GM23248 (cell line): ENCODE measurements at regions not wholly inside any gene's neighbourhood (a gene's known extent, or its start where the extent isn't known, plus 50 kb on each side); places are given as distances from the start of the nearest gene placed in this dataset.

Experiments
- DNase-seq: peaks from one replicate; pipeline ENCODE4 v3.0.0-alpha.2; 2015
- H2AFZ ChIP-seq: fragments of 200-600 bp; sonication (generic); 2 replicates; pipeline ENCODE4 v1.6.1; 2016; ENCODE audit warnings: antibody characterized with exemption
- H3F3A ChIP-seq: fragments of 200-600 bp; sonication (generic); 2 replicates; pipeline ENCODE4 v1.6.1; 2016; ENCODE audit warnings: mild to moderate bottlenecking, antibody characterized with exemption, mixed run types; ENCODE audit not compliant: insufficient read depth
- H3K27ac ChIP-seq: fragments of 200-600 bp; sonication (generic); 2 replicates; pipeline ENCODE4 v1.5.1; 2016; ENCODE audit warnings: mild to moderate bottlenecking
- H3K27me3 ChIP-seq: fragments of 200-600 bp; sonication (generic); replicated peaks from 2 replicates; pipeline ENCODE4 v1.6.1; 2016; ENCODE audit warnings: mild to moderate bottlenecking; ENCODE audit not compliant: insufficient read depth
- H3K36me3 ChIP-seq: fragments of 200-600 bp; sonication (generic); 2 replicates; pipeline ENCODE4 v1.6.1; 2016; ENCODE audit warnings: low read depth, mild to moderate bottlenecking
- H3K4me1 ChIP-seq: fragments of 200-600 bp; sonication (generic); 2 replicates; pipeline ENCODE4 v1.6.1; 2016; ENCODE audit warnings: mild to moderate bottlenecking; ENCODE audit not compliant: insufficient read depth
- H3K4me2 ChIP-seq: fragments of 200-600 bp; sonication (generic); one replicate; pipeline ENCODE4 v1.6.1; 2016; ENCODE audit warnings: mild to moderate bottlenecking; ENCODE audit not compliant: unreplicated experiment
- H3K4me3 ChIP-seq: fragments of 200-600 bp; sonication (generic); 2 replicates; pipeline ENCODE4 v1.5.1; 2016; ENCODE audit warnings: mild to moderate bottlenecking
- H3K79me2 ChIP-seq: fragments of 200-600 bp; sonication (generic); 2 replicates; pipeline ENCODE4 v1.6.1; 2016; ENCODE audit warnings: mild to moderate bottlenecking; ENCODE audit not compliant: insufficient read depth
- H3K9ac ChIP-seq: fragments of 200-600 bp; sonication (generic); 2 replicates; pipeline ENCODE4 v1.6.1; 2016; ENCODE audit warnings: mild to moderate bottlenecking
- H3K9me2 ChIP-seq: fragments of 200-600 bp; sonication (generic); 2 replicates; pipeline ENCODE4 v1.6.1; 2016; ENCODE audit warnings: mixed run types, mild to moderate bottlenecking, moderate library complexity; ENCODE audit not compliant: insufficient read depth
- H3K9me3 ChIP-seq: fragments of 200-600 bp; sonication (generic); one replicate; pipeline ENCODE4 v1.6.1; 2017; ENCODE audit warnings: low read depth
- H4K20me1 ChIP-seq: fragments of 200-600 bp; sonication (generic); 2 replicates; pipeline ENCODE4 v1.6.0; 2016; ENCODE audit not compliant: insufficient read depth
- EZH2 ChIP-seq: fragments of 200-600 bp; sonication (generic); IDR thresholded peaks from 2 replicates; pipeline ENCODE4 v1.6.1; 2018; ENCODE audit warnings: antibody characterized with exemption, mild to moderate bottlenecking; ENCODE audit not compliant: insufficient read depth, poor library complexity, severe bottlenecking
- EZH2phosphoT487 ChIP-seq: fragments of 200-600 bp; sonication (generic); IDR thresholded peaks from 2 replicates; pipeline ENCODE4 v1.6.1; 2018; ENCODE audit warnings: antibody characterized with exemption, moderate library complexity, mild to moderate bottlenecking, low read depth; ENCODE audit not compliant: insufficient read depth
- WGBS, 2 experiments: methylation state at CpG; one replicate each; pipeline ENCODE4 v1.1.6; 2015 to 2017; ENCODE audit warnings: low lambda C conversion rate in 2 of 2, low coverage in 1 of 2; ENCODE audit errors: missing lambda C conversion rate in 2 of 2; 5-methylcytosine and 5-hydroxymethylcytosine counted together
- in situ Hi-C: fragments of 300-500 bp; cut with MboI; formaldehyde crosslinking; loops from 2 replicates; pipeline ENCODE4 v1.15.0; 2020

DNA sequence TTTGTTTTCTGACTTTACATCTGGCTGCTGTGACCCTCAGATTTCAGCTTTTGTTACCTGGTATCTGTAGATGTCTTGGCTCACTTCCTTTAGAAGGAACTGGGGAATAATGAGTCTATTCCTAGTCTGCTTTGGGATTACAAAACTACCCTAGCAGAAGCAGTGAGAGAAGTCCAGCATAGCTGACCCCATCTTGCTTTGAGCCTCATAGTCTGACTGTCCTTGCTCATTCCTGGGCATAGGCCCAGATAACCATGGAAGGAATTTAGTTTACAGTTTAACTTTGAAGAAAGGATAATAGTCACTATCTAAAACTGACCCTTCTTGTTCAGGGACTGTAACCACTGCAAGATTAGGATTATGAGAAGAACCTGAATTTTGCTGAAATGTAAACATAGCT is 163.0 kb upstream of the HNMT start:
- H3K9me2 ChIP-seq, result no peaks in the 10 kb centered on the region
- in situ Hi-C loops, result no loop called here
- TF ChIP-seq EZH2 (no peak), EZH2phosphoT487 (no peak)
- no peak overlapping the region for H3K4me2 ChIP-seq
- DNase-seq, result no peak
- H3K9ac ChIP-seq, result no peak overlapping the region
- no peaks in the 10 kb centered on the region for H4K20me1 ChIP-seq
- H3K36me3 ChIP-seq, result no peaks in the 10 kb centered on the region
- H3K4me1 ChIP-seq, result no peaks in the 10 kb centered on the region
- no peaks in the 10 kb centered on the region for H3F3A ChIP-seq
- H2AFZ ChIP-seq, result no peak overlapping the region
- no peaks in the 10 kb centered on the region for H3K27me3 ChIP-seq
- H3K4me3 ChIP-seq, result no peak overlapping the region
- no peaks in the 10 kb centered on the region for H3K79me2 ChIP-seq
- no peaks in the 10 kb centered on the region for H3K9me3 ChIP-seq
- H3K27ac ChIP-seq, result no peak overlapping the region

DNA sequence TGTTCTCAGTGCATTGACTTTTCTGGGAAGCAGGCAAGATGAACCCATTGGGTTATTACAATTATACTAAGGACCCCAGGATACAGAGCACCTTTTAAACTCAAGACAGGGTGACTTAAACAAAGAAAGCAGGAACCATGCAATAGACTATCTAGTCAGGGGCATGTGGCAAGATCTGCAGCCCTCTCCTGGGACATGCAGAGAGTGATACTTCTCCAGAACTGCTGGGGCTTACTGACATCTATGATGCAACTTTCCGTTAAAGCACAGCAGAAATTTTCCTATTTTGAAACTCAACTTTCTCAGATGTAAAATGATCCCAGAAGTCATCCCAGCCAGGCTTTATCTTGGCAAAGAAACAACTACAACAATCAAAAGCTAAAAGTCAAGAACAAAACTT is 162.2 kb upstream of the HNMT start:
- Histone ChIP-seq H3K9me2 (no peaks in the 10 kb centered on the region), H3K9me3 (no peaks in the 10 kb centered on the region), H3K9ac (no peak overlapping the region), H3K27me3 (no peaks in the 10 kb centered on the region), H3K79me2 (no peaks in the 10 kb centered on the region), H3K4me3 (no peak overlapping the region), H3K36me3 (no peaks in the 10 kb centered on the region), H3K4me2 (no peak overlapping the region), H3F3A (no peaks in the 10 kb centered on the region), H3K27ac (no peak overlapping the region), H2AFZ (no peak overlapping the region), H4K20me1 (no peaks in the 10 kb centered on the region), H3K4me1 (no peaks in the 10 kb centered on the region)
- in situ Hi-C loops, result no loop called here
- no peak for DNase-seq
- WGBS, 2 experiments, result 0% methylated on average over 1 of the region's 1 CpG
- TF ChIP-seq EZH2 (no peak), EZH2phosphoT487 (no peak)

DNA sequence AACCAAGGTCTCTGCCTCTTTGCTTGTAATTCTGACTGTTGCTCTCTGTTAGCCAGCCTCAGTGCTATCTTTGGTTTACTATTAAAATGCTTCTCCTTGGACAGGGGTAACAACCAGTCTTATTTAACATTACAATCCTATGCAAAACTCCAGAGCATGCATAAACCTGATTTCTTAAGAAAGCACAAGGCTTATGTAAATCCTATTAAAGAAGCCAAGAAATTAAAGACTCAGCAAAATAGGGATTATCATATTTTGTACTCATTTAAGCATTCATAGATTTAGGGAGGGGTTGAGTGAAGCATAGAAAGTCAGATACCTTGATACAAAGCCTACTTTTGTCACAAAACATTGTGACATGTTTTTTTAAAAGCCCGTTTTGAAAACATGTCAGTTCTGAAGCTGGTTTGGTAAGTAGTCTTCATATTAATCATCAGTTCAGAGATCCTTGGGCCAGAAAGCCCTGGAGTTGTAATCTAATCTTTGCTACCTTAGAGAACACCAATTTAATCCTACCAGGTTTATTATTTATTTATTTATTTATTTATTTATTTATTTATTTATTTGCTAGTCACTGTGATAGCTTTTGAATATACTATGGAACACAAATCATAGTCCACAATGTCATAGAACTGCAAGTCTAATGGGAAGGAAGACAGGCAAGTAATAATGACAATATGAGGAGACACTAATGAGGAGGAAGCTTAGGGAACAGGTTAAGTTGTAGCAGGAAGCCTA is 158.0 kb upstream of the HNMT start:
- H3K4me1 ChIP-seq, result no peaks in the 10 kb centered on the region
- H3K9ac ChIP-seq, result no peak overlapping the region
- H3K27me3 ChIP-seq, result no peaks in the 10 kb centered on the region
- no peak overlapping the region for H3K4me3 ChIP-seq
- in situ Hi-C loops, result no loop called here
- H3K36me3 ChIP-seq, result no peaks in the 10 kb centered on the region
- H3K27ac ChIP-seq, result no peak overlapping the region
- H3K9me3 ChIP-seq, result no peaks in the 10 kb centered on the region
- no peaks in the 10 kb centered on the region for H3K79me2 ChIP-seq
- no peak for DNase-seq
- no peak overlapping the region for H3K4me2 ChIP-seq
- H3K9me2 ChIP-seq, result no peaks in the 10 kb centered on the region
- WGBS, 2 experiments, result 0 to 3% methylated on average over 1 of the region's 1 CpG
- no peaks in the 10 kb centered on the region for H4K20me1 ChIP-seq
- H2AFZ ChIP-seq, result no peak overlapping the region
- no peaks in the 10 kb centered on the region for H3F3A ChIP-seq
- TF ChIP-seq EZH2phosphoT487 (no peak), EZH2 (no peak)

DNA sequence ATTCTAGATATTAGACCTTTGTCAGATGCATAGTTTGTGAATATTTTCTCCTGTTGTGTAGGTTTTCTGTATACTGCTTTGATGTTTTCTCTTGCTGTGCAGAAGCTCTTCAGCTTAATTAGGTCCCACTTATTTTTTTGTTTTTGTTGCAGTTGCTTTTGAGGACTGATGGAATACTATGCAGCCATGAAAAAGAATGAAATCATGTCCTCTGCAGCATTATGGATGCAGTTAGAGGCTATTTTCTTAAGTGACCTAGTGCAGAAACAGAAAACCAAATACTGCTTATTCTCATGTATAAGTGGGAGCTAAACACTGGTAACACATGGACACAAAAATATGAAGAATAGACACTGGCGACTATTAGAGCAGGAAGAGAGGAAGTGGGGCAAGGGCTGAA is 155.0 kb upstream of the HNMT start:
- no peak overlapping the region for H3K9ac ChIP-seq
- WGBS, 2 experiments, result 0 to 11% methylated on average over 1 of the region's 1 CpG
- TF ChIP-seq EZH2phosphoT487 (no peak), EZH2 (no peak)
- no peak overlapping the region for H3K27ac ChIP-seq
- no peaks in the 10 kb centered on the region for H3K9me2 ChIP-seq
- no peaks in the 10 kb centered on the region for H3K27me3 ChIP-seq
- H3K4me2 ChIP-seq, result no peak overlapping the region
- no peaks in the 10 kb centered on the region for H3K36me3 ChIP-seq
- no peak overlapping the region for H3K4me3 ChIP-seq
- no peaks in the 10 kb centered on the region for H3K79me2 ChIP-seq
- H4K20me1 ChIP-seq, result no peaks in the 10 kb centered on the region
- H3K4me1 ChIP-seq, result no peaks in the 10 kb centered on the region
- no peaks in the 10 kb centered on the region for H3K9me3 ChIP-seq
- no peak for DNase-seq
- in situ Hi-C loops, result no loop called here
- no peak overlapping the region for H2AFZ ChIP-seq
- no peaks in the 10 kb centered on the region for H3F3A ChIP-seq

DNA sequence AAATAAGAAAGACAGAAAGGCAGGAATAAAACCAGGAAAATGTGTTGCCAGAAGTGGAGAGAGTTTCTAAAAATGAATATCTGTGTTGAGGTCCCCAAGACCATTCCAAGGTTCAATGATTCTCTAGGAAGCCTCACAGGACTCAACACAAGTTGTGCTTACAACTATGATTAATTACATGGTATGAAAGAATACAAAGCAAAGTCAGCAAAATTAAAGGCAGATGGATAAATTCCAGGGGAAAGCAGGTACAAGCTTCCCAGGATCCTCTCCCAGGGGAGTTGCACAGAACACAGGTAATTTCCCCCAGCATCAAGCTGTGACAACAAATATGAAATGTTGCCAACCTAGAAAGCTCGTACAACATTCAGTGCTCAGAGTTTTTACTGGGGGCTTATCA is 154.4 kb upstream of the HNMT start:
- no peaks in the 10 kb centered on the region for H3K36me3 ChIP-seq
- in situ Hi-C loops, result no loop called here

More for the DNA sequence above, 154.4 kb upstream of the HNMT start:
- H3K9me3 ChIP-seq, result no peaks in the 10 kb centered on the region
- no peak overlapping the region for H3K4me2 ChIP-seq
- 0 to 9% methylated on average over 1 of the region's 1 CpG for WGBS, 2 experiments
- no peaks in the 10 kb centered on the region for H3K4me1 ChIP-seq
- no peak for TF ChIP-seq EZH2
- no peak for TF ChIP-seq EZH2phosphoT487
- H3K4me3 ChIP-seq, result no peak overlapping the region
- H3K27me3 ChIP-seq, result no peaks in the 10 kb centered on the region
- no peaks in the 10 kb centered on the region for H3K9me2 ChIP-seq
- DNase-seq, result no peak
- H3K9ac ChIP-seq, result no peak overlapping the region
- no peaks in the 10 kb centered on the region for H4K20me1 ChIP-seq
- no peak overlapping the region for H2AFZ ChIP-seq
- H3K79me2 ChIP-seq, result no peaks in the 10 kb centered on the region
- no peak overlapping the region for H3K27ac ChIP-seq
- H3F3A ChIP-seq, result no peaks in the 10 kb centered on the region
